SU-DHL-6 (cell line): ENCODE measurements at regions not wholly inside any gene's neighbourhood (a gene's known extent, or its start where the extent isn't known, plus 50 kb on each side); places are given as distances from the start of the nearest gene placed in this dataset.

ENCODE experiments used
- H2AFZ ChIP-seq: fragments of 200-600 bp; sonication (generic); 2 replicates; pipeline ENCODE4 v1.6.1; 2014; ENCODE audit warnings: low read depth, mild to moderate bottlenecking, moderate library complexity, mixed read lengths, antibody characterized with exemption, low read length; ENCODE audit not compliant: severe bottlenecking
- H3F3A ChIP-seq: fragments of 200-600 bp; shearing (Covaris generic); 2 replicates; pipeline ENCODE4 v1.6.0; 2016; ENCODE audit warnings: antibody characterized with exemption, mild to moderate bottlenecking; ENCODE audit not compliant: insufficient read depth
- H3K27ac ChIP-seq: fragments of 200-600 bp; sonication (generic); 2 replicates; pipeline ENCODE4 v1.5.1; 2016; ENCODE audit warnings: low read depth, mild to moderate bottlenecking, low read length, moderate library complexity, mixed read lengths
- H3K27me3 ChIP-seq: fragments of 200-600 bp; sonication (generic), shearing (Covaris generic); 2 replicates; pipeline ENCODE4 v1.6.0; 2014; ENCODE audit warnings: mild to moderate bottlenecking, low read length
- H3K36me3 ChIP-seq: fragments of 200-600 bp; sonication (generic); 2 replicates; pipeline ENCODE4 v1.6.1; 2014; ENCODE audit warnings: mild to moderate bottlenecking, low read length, mixed read lengths
- H3K4me2 ChIP-seq: fragments of 300-600, 200-600 bp; shearing (Covaris generic), sonication (generic); 2 replicates; pipeline ENCODE4 v1.6.0; 2014; ENCODE audit warnings: low read length, low read depth, mild to moderate bottlenecking; ENCODE audit not compliant: poor library complexity, severe bottlenecking
- H3K4me3 ChIP-seq: fragments of 200-600 bp; sonication (generic); 2 replicates; pipeline ENCODE4 v1.5.1; 2014; ENCODE audit warnings: antibody characterized with exemption, low read length, mild to moderate bottlenecking, mixed read lengths; ENCODE audit not compliant: insufficient read depth, poor library complexity, severe bottlenecking
- H3K79me2 ChIP-seq: fragments of 200-600 bp; sonication (generic); 2 replicates; pipeline ENCODE4 v1.6.1; 2014; ENCODE audit warnings: mild to moderate bottlenecking, low read length, moderate library complexity; ENCODE audit not compliant: insufficient read depth
- H3K9ac ChIP-seq: fragments of 200-600 bp; sonication (generic); 2 replicates; pipeline ENCODE4 v1.7.0; 2014; ENCODE audit warnings: mild to moderate bottlenecking, low read length
- H3K9me2 ChIP-seq: fragments of 200-600 bp; sonication (generic); replicated peaks from 2 replicates; pipeline ENCODE4 v1.6.1; 2014; ENCODE audit warnings: low read length; ENCODE audit not compliant: insufficient read depth
- H3K9me3 ChIP-seq: fragments of 200-600 bp; sonication (generic); 2 replicates; pipeline ENCODE4 v1.6.1; 2014; ENCODE audit warnings: low read length, mixed read lengths; ENCODE audit not compliant: insufficient read depth
- H4K20me1 ChIP-seq: fragments of 200-600 bp; sonication (generic); 2 replicates; pipeline ENCODE4 v1.6.1; 2014; ENCODE audit warnings: low read depth, mild to moderate bottlenecking, antibody characterized with exemption, low read length, moderate library complexity, mixed read lengths
- EZH2phosphoT487 ChIP-seq: fragments of 200-600 bp; sonication (generic), shearing (Covaris generic); conservative IDR thresholded peaks from 2 replicates; pipeline ENCODE4 v1.6.1; 2018; ENCODE audit warnings: mild to moderate bottlenecking, antibody characterized with exemption, low read length, moderate library complexity, mixed read lengths
- TF ChIP-seq, protein P1 (sequence below): fragments of 200-600 bp; sonication (generic); IDR thresholded peaks from one replicate; pipeline ENCODE4 v1.5.1; 2017; ENCODE audit warnings: antibody characterized with exemption, mild to moderate bottlenecking, low read length, moderate library complexity; ENCODE audit not compliant: insufficient read depth, poor library complexity, severe bottlenecking

DNA sequence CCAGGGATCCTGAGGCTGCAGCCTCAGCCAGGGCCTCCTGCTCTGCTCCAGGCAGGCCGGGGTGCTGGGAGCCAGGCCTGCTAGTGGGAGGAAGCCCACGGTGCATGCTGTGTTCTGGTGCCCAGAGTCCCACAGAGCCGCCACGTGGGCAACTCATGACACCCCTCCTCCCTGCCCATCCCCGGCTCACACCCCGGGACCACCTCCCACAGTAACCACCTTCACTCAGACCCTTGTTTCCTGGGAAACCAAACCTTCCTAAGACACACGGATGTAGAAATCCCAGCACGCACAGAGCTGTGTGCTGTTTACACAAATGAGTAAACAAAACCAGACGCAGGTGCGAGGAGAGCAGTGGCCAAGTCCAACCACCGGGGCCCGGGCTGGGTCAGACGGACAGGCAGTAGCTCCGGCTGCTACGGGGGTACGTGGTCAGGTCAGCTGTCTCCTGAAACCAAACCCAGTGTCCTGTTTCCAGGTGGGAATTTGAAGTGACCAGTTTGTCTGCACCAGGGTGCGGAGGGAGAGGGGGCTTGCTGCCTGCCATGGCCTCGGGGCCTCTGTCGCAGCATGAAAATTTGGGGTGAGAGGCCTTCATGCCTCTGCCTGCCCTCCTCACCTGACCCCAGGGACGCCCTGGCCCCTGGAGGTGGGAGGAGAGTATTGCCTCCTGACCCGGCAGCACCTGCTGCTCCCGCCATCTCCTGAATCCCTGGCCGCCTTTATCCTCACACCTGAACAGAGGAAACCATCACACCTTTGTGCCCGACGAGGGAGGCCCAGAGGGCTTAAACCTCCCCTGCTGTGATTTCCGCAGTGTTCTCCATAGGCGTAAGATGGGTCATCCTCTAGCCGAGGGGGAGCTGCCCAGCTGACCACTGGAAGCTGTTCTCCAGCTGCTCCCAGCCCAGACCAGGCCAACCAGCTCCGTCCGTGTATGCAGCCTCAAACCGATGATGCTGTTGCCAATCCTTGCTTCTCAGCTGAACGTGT, 52.0 kb upstream of the SMOC2 start:
- Histone ChIP-seq H3K9me3 (no peaks in the 10 kb centered on the region), H3F3A (no peaks in the 10 kb centered on the region), H3K27me3 (no peaks in the 10 kb centered on the region), H2AFZ (no peak overlapping the region), H3K9ac (no peak overlapping the region), H3K4me2 (no peak overlapping the region), H4K20me1 (no peaks in the 10 kb centered on the region), H3K4me3 (no peak overlapping the region), H3K9me2 (no peaks in the 10 kb centered on the region), H3K36me3 (no peaks in the 10 kb centered on the region), H3K79me2 (no peaks in the 10 kb centered on the region), H3K27ac (no peak overlapping the region)
- TF ChIP-seq EZH2phosphoT487 = no peak
- TF ChIP-seq, protein P1, sequence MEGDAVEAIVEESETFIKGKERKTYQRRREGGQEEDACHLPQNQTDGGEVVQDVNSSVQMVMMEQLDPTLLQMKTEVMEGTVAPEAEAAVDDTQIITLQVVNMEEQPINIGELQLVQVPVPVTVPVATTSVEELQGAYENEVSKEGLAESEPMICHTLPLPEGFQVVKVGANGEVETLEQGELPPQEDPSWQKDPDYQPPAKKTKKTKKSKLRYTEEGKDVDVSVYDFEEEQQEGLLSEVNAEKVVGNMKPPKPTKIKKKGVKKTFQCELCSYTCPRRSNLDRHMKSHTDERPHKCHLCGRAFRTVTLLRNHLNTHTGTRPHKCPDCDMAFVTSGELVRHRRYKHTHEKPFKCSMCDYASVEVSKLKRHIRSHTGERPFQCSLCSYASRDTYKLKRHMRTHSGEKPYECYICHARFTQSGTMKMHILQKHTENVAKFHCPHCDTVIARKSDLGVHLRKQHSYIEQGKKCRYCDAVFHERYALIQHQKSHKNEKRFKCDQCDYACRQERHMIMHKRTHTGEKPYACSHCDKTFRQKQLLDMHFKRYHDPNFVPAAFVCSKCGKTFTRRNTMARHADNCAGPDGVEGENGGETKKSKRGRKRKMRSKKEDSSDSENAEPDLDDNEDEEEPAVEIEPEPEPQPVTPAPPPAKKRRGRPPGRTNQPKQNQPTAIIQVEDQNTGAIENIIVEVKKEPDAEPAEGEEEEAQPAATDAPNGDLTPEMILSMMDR = no peak

DNA sequence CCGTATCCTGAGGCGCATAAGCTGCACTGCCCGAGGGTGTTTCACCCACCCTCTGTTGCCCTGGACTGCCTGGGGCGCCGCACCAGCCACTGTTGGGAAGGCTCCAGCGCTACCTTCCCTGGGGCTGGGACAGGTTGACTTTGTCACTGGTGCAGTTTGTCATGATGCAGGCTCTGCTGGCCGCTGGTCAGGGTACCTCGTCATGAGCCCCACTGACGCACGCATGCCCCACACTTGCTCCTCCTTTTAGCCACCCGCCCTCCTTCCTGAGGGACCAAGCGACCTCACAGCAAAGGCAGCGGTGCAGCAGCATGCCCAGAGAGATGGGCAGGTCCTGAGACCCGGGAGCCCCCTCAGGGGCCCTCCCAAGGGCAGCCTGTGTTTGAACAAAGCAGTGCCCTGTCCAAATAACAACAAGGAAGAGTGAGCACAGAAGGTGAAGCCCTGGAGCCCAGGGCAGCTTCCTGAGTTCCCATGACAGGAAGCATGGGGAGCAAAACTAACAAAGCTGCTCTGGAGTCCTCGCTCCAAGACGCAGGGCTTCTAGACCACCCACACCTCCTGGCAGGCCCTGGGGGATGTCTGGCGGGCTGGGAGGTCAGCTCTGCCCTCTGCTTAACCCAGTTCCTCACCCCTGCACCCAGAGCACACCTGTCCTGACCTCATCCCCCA, 50.1 kb upstream of the SMOC2 start:
- Histone ChIP-seq H2AFZ (no peak overlapping the region), H3K27me3 (no peaks in the 10 kb centered on the region), H3K4me2 (no peak overlapping the region), H4K20me1 (no peaks in the 10 kb centered on the region), H3K9me2 (no peaks in the 10 kb centered on the region), H3F3A (no peaks in the 10 kb centered on the region), H3K36me3 (no peaks in the 10 kb centered on the region), H3K4me3 (no peak overlapping the region), H3K27ac (no peak overlapping the region), H3K9ac (no peak overlapping the region), H3K9me3 (no peaks in the 10 kb centered on the region), H3K79me2 (no peaks in the 10 kb centered on the region)
- TF ChIP-seq, protein P1 = no peak
- no peak for TF ChIP-seq EZH2phosphoT487
